GM21723 (cell line): ENCODE measurements at regions not wholly inside any gene's neighbourhood (a gene's known extent, or its start where the extent isn't known, plus 50 kb on each side); places are given as distances from the start of the nearest gene placed in this dataset.

Experiments
- ATAC-seq: cut with Tn5 transposase; IDR thresholded peaks from one replicate; pipeline ENCODE4 v1.9.1; 2021; ENCODE audit warnings: mild to moderate bottlenecking, moderate library complexity; ENCODE audit not compliant: unreplicated experiment

- ATAC-seq, result no peak
Measured at GRCh38 chr13:107020393-107020792, 452.5 kb upstream of the ARGLU1 start.

DNA sequence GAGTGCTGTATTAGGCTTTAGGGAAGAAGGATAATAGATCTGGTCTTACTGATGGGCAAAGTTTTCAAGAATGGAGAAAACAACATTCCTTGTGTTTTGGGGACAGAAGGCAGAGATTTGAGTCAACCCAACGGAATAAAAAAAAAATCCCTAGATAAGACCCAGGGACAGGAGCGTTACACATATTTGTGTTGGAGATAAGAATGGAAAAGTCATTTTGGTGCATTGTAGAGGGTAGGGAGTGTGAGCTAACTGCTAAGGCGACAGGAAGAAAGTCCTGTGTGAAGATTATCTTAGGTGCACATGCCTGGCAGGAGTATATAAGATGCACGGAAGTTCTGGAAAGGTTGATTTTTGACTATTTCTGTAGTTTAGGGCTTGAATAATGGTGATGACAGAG lies 450.3 kb upstream of the ARGLU1 start:
- ATAC-seq, result no peak

DNA sequence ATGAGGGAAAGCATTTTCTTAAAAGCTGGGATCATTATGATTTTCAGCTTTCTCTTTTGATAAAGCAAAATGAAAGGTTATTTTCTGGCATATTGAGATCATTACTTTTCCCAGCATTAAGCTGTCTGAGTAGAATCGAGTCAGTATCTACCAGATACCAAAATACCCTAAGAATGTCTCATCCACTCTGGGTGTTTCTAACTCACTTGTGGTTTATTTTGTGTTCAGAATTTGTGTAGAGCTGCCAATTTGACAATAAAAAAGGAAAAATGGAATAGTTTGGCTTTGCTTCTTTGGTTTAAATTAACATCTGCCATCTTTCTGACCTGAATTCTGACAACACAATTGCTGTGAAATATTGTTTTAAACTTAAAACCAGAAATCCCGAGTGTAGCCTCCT lies 438.7 kb upstream of the ARGLU1 start:
- ATAC-seq, result no peak

GRCh38 chr13:107005577-107005976 lies 437.6 kb upstream of the ARGLU1 start:
- no peak for ATAC-seq

DNA sequence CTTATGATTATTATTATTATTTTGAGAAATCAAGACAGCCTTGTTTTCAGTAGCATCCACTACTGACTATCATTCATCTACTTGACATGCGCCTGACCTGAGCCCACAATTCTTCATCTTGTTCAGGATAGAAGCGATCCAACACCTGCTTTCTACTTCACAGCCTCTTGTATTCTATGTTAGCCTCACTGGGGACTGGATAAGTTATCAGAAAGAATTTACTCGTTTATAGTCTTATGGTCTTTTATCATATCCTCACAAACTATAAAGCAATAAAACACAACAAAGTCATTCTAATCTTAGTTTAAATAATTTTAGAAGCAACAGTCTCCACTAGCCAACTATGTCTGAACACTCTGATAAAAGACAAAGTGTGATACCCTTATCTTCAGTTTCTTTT lies 436.0 kb upstream of the ARGLU1 start:
- no peak for ATAC-seq

GRCh38 chr13:106998664-106999063 lies 430.7 kb upstream of the ARGLU1 start:
- ATAC-seq, result no peak

DNA sequence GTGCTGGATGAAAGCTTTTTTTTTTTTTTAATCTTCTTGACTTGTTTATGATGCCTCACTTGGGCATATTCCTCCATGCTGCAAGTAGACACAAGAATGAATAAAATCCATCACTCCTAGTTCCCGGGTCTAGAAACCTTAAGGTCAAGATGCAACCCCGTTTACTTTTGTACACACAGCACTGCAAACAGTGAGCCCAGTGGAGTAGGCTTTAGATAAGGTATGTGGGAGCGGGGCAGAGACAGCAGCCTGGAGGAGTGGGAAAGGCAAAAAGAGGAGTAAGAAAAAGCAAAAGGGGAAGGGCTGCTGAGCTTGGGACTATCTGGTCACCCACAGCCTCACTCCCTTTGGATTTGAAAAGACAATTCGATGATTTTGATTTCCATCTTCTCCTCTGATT lies 429.8 kb upstream of the ARGLU1 start:
- no peak for ATAC-seq

GRCh38 chr13:106996867-106997618 lies 429.1 kb upstream of the ARGLU1 start:
- ATAC-seq, result no peak

GRCh38 chr13:106990594-106990993 lies 422.7 kb upstream of the ARGLU1 start:
- no peak for ATAC-seq

GRCh38 chr13:106989876-106990275 lies 421.9 kb upstream of the ARGLU1 start:
- no peak for ATAC-seq

GRCh38 chr13:106987427-106987785 lies 419.5 kb upstream of the ARGLU1 start:
- ATAC-seq, result no peak

- ATAC-seq, result no peak
Measured at GRCh38 chr13:106986687-106987426, 418.9 kb upstream of the ARGLU1 start.

DNA sequence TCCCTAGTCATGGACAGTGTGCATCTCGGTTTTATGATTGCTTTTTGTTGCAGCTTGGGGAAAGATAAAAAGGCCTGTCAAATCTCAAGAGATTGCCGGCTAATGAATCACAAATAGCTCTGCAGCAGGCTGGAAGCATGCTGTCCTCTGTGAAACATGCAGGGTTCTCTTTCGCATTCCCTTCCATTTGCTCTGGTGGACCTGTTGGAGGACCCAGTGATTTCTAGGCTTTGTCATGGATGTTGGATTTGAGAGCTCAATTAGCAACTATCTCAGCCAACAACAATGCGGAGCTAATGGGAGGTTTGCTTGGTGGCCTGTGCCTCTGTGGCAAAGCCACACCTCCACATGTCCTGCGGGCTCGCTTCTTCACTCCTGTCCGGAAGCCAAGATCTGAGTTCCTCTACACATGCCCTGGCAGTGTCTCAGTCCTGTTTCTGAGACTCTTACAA lies 418.1 kb upstream of the ARGLU1 start:
- ATAC-seq, result no peak

- no peak for ATAC-seq
Measured at GRCh38 chr13:106985481-106985880, 417.5 kb upstream of the ARGLU1 start.

- no peak for ATAC-seq
Measured at GRCh38 chr13:106981051-106981450, 413.1 kb upstream of the ARGLU1 start.

- no peak for ATAC-seq
Measured at GRCh38 chr13:106967391-106967790, 399.5 kb upstream of the ARGLU1 start.

DNA sequence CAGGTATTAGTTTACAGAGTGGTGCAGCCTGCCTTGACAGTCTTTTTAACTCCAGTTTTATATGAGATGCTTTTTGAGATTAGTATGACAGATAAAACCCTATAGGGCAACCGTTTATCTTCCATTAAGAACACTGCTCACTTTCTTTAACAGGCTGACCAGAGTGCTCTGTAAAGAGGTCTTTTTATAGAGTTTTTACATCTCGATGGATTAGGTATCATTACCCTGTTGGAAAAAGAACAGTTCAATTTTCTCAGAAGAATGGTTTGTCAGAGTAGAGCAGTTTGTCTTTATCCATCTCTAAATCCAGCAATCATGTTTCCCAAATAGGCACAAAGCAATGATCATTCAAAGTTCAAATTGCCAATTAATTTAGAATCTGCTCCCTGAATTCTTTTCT lies 395.2 kb upstream of the ARGLU1 start:
- ATAC-seq, result no peak

DNA sequence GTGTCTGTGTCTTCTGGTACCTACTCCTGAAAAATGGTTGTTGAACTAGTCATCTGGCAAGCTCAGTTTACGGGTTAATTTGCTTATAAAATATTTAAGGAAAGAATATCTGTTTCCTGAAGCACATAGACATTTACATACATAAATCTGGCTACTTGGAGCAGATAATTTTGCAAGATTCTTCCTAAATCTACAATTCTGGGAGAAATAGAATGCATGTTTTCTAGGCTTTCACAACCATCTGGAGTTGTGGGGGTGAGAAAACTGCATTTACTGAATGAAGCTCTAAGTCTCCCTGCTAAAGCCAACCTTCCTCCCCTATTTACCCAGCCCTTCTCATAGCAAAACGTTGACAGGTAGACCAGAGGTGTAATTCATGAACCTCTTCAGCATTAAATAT lies 393.7 kb upstream of the ARGLU1 start:
- no peak for ATAC-seq

DNA sequence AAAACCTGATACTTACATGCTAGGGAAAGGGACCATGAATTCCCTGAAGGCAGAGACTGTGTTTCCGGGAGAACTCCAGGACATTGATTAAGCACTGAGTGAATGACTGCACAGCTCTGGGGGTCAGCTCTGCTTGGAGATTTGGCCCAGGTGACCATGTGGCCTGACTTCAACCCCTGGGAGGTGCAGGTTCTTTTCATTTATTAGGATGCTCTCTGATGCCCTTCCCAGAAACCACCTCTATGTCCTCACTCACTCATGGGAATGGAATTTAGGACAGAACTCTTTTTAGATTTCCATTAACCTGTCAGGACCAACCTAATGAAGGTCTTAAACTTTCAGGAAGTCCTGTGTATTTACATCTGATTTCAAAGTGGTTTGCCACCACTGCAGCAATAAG lies 393.3 kb upstream of the ARGLU1 start:
- ATAC-seq, result no peak

- no peak for ATAC-seq
Measured at GRCh38 chr13:106958621-106959048, 390.7 kb upstream of the ARGLU1 start.

DNA sequence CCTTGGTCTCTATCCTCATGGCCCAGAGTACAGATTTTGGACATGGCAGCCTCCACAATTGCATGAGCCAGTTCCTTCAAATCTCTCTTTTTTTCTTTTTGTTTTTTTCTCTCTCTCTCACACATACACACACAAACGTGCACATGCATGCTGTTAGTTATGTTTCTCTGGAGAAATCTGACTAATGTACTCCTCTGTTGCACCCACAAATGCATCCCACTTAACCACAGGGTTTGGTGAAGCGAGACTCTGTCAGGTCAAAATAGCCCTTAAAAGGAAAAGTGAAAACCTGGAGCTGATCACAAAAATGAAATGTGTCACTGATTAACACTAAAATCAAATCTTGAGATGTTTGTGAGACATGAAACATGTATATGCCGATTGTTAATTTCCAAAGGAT lies 374.6 kb upstream of the ARGLU1 start:
- ATAC-seq, result no peak

GRCh38 chr13:106941779-106942178 lies 373.8 kb upstream of the ARGLU1 start:
- no peak for ATAC-seq
